GM21423 (cell line): ENCODE measurements at regions not wholly inside any gene's neighbourhood (a gene's known extent, or its start where the extent isn't known, plus 50 kb on each side); places are given as distances from the start of the nearest gene placed in this dataset.
"Not testable (repeated sequence)": the region's sequence is repeated elsewhere in the genome, so short reads cannot be mapped to it uniquely, and the experiment has no call there.

Source experiments
- ATAC-seq: cut with Tn5 transposase; IDR thresholded peaks from one replicate; pipeline ENCODE4 v1.9.1; 2021; ENCODE audit warnings: mild to moderate bottlenecking, moderate library complexity; ENCODE audit not compliant: unreplicated experiment

GRCh38 chr4:95898226-95898625, 58.3 kb downstream of the PDHA2 start:
- no peak for ATAC-seq

GRCh38 chr4:95909211-95909610, 69.3 kb downstream of the PDHA2 start:
- no peak for ATAC-seq

- no peak for ATAC-seq
These were observed 70.9 kb downstream of the PDHA2 start for GRCh38 chr4:95910749-95911148.

GRCh38 chr4:95921470-95921869, 81.6 kb downstream of the PDHA2 start:
- ATAC-seq: no peak

- ATAC-seq: no peak
These were observed 89.7 kb downstream of the PDHA2 start for GRCh38 chr4:95929448-95930064.

- ATAC-seq: no peak
These were observed 99.2 kb downstream of the PDHA2 start for GRCh38 chr4:95939141-95939540.

- ATAC-seq: no peak
These were observed 109.4 kb downstream of the PDHA2 start for GRCh38 chr4:95949136-95949765.

- ATAC-seq: no peak
These were observed 109.9 kb downstream of the PDHA2 start for GRCh38 chr4:95949808-95950207.

- not testable (repeated sequence) for ATAC-seq
These were observed 112.6 kb downstream of the PDHA2 start for GRCh38 chr4:95952538-95952937.

GRCh38 chr4:95956094-95956493, 116.2 kb downstream of the PDHA2 start:
- ATAC-seq: no peak

- ATAC-seq: no peak
These were observed 117.2 kb downstream of the PDHA2 start for GRCh38 chr4:95957054-95957453.

- ATAC-seq: no peak
These were observed 117.9 kb downstream of the PDHA2 start for GRCh38 chr4:95957759-95958158.

GRCh38 chr4:95959182-95959581, 119.3 kb downstream of the PDHA2 start:
- ATAC-seq: no peak

GRCh38 chr4:95959633-95960032, 119.7 kb downstream of the PDHA2 start:
- ATAC-seq: no peak

- no peak for ATAC-seq
These were observed 123.6 kb downstream of the PDHA2 start for GRCh38 chr4:95963456-95963855.

- no peak for ATAC-seq
These were observed 140.3 kb downstream of the PDHA2 start for GRCh38 chr4:95979961-95980876.

- ATAC-seq: no peak
These were observed 141.0 kb downstream of the PDHA2 start for GRCh38 chr4:95980877-95981360.

- ATAC-seq: no peak
These were observed 141.7 kb downstream of the PDHA2 start for GRCh38 chr4:95981591-95981990.

GRCh38 chr4:95982516-95982915, 142.6 kb downstream of the PDHA2 start:
- ATAC-seq: no peak

GRCh38 chr4:95984081-95984480, 144.2 kb downstream of the PDHA2 start:
- no peak for ATAC-seq

- no peak for ATAC-seq
These were observed 145.2 kb downstream of the PDHA2 start for GRCh38 chr4:95985051-95985450.
